Glutamatergic neuron (in vitro differentiated cells): ENCODE measurements at regions not wholly inside any gene's neighbourhood (a gene's known extent, or its start where the extent isn't known, plus 50 kb on each side); places are given as distances from the start of the nearest gene placed in this dataset.

Experiments
- DNase-seq: peaks from one replicate; pipeline ENCODE4 v3.0.0; 2022
- H3K27ac Mint-ChIP-seq: one replicate; pipeline ENCODE4 v1.8.0; 2020; ENCODE audit warnings: mild to moderate bottlenecking, mixed read lengths, inconsistent platforms; ENCODE audit not compliant: unreplicated experiment
- H3K27me3 Mint-ChIP-seq: one replicate; pipeline ENCODE4 v1.8.0; 2020; ENCODE audit warnings: mild to moderate bottlenecking, moderate library complexity, mixed read lengths, inconsistent platforms; ENCODE audit not compliant: unreplicated experiment
- H3K36me3 Mint-ChIP-seq: one replicate; pipeline ENCODE4 v1.8.0; 2020; ENCODE audit warnings: mild to moderate bottlenecking, mixed read lengths, inconsistent platforms; ENCODE audit not compliant: unreplicated experiment
- H3K4me1 Mint-ChIP-seq: one replicate; pipeline ENCODE4 v1.8.0; 2020; ENCODE audit warnings: mild to moderate bottlenecking, low read depth, mixed read lengths, inconsistent platforms; ENCODE audit not compliant: unreplicated experiment
- H3K4me3 Mint-ChIP-seq: one replicate; pipeline ENCODE4 v1.8.0; 2020; ENCODE audit warnings: mild to moderate bottlenecking, mixed read lengths, inconsistent platforms; ENCODE audit not compliant: unreplicated experiment
- H3K9me3 Mint-ChIP-seq: one replicate; pipeline ENCODE4 v1.8.0; 2020; ENCODE audit warnings: mild to moderate bottlenecking, moderate library complexity, mixed read lengths, inconsistent platforms; ENCODE audit not compliant: unreplicated experiment
- CTCF ChIP-seq: fragments of 200-600 bp; sonication (generic); IDR thresholded peaks from one replicate; pipeline ENCODE4 v1.5.0; 2021; ENCODE audit not compliant: partially characterized antibody, unreplicated experiment

DNA sequence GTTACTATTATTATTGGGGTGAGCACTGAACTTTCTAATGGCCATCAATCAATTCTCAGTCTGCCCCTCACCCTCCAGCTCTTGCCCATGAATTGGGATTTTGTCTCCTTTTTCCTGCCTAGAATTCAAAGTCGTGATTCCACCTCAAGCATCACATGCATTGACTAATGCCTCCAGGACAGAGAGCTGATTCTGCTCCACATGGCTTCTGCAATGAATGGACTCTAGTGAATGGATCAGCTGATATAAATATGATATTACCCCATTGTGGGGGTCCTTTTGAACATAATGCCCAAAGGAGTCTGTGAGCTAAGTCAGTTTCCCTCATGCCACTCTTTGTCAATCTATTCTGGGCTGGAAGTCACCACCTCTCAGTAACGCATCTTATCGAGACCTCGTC, 126.4 kb downstream of the OPN5 start:
- Mint-ChIP-seq H3K4me3 (no peak overlapping the region), H3K27me3 (no peaks in the 10 kb centered on the region), H3K4me1 (no peaks in the 10 kb centered on the region), H3K36me3 (no peaks in the 10 kb centered on the region), H3K27ac (no peak overlapping the region), H3K9me3 (no peaks in the 10 kb centered on the region)
- no peak for DNase-seq
- no peak for TF ChIP-seq CTCF

GRCh38 chr6:47905717-47906116, 123.9 kb downstream of the OPN5 start:
- DNase-seq = no peak
- Mint-ChIP-seq H3K27ac (no peak overlapping the region), H3K4me1 (no peaks in the 10 kb centered on the region), H3K27me3 (no peaks in the 10 kb centered on the region), H3K4me3 (no peak overlapping the region), H3K9me3 (no peaks in the 10 kb centered on the region), H3K36me3 (no peaks in the 10 kb centered on the region)
- TF ChIP-seq CTCF = no peak

DNA sequence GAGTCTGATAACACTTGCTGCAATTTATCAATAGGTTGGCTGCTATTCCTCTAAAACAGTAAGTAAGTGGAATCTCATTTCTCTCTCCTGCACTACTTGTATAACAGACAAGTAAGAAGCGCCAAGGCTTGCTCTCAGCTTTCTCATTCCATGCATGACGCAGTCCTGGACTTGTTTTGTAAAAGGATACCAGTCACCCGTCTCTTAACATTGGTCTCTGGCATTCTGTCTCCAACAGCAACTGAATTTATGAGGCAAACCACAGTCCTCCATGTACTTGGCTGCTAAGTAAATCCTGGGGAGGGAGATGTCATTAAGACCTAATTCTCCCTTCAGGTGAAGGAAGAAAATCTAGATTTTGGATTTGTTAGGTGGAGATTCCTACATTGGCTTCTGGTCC, 115.4 kb downstream of the OPN5 start:
- TF ChIP-seq CTCF = no peak
- DNase-seq = no peak
- H3K4me1 Mint-ChIP-seq = no peaks in the 10 kb centered on the region
- H3K9me3 Mint-ChIP-seq = no peaks in the 10 kb centered on the region
- no peak overlapping the region for H3K4me3 Mint-ChIP-seq
- no peaks in the 10 kb centered on the region for H3K36me3 Mint-ChIP-seq
- no peak overlapping the region for H3K27ac Mint-ChIP-seq
- no peaks in the 10 kb centered on the region for H3K27me3 Mint-ChIP-seq

DNA sequence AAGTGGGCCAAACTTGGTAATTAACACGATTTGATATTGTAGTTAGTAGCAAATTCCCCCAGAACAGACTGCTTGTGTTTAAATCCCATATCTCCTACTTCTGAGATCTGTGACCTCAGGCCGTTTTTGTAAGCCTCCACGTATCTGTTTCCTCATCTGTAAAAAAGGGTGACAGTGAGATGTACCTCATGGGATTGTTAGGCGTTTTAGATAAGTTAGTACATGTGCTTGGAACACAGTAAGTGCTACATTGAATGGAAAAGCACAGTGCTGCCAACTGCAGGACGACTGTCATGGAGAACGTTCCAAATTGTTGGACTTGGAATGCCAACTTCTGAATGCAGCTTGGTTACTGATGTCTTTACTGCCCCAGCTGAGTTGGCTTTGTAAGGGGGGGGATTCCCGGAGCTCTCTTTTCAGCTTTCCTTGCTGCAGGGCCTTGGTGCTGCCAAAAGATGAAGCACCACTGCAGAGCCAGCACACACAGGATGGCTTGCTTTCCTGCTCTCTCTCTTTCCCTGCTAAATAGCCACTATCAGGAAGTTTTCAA, 108.6 kb downstream of the OPN5 start:
- no peaks in the 10 kb centered on the region for H3K27me3 Mint-ChIP-seq
- no peaks in the 10 kb centered on the region for H3K36me3 Mint-ChIP-seq
- no peak overlapping the region for H3K27ac Mint-ChIP-seq
- H3K4me1 Mint-ChIP-seq = no peaks in the 10 kb centered on the region
- no peak for DNase-seq
- no peak overlapping the region for H3K4me3 Mint-ChIP-seq
- H3K9me3 Mint-ChIP-seq = peaks cover 1% of the 10 kb centered on the region
- no peak for TF ChIP-seq CTCF

DNA sequence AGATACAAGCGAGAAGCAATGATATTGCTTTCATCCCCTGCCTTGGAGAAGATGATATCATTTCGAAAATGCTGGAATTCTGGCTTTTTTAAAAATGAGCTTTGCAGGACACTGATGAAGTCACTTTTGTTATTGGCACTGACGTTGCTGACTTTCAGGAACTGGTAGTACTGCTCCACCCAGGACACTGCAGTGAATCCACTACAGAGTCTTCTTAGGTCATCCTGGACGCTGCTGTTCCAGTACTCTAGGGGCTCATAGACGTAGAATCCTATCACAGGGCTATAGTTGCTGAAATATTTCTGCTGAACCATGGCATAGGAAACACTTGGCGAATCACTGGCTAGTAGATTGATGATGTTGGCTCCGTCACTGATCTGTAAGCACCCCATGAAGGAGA, 97.2 kb downstream of the OPN5 start:
- DNase-seq = no peak
- TF ChIP-seq CTCF = no peak
- no peak overlapping the region for H3K27ac Mint-ChIP-seq
- H3K36me3 Mint-ChIP-seq = no peaks in the 10 kb centered on the region
- H3K27me3 Mint-ChIP-seq = peaks cover 2% of the 10 kb centered on the region
- H3K9me3 Mint-ChIP-seq = no peaks in the 10 kb centered on the region
- no peaks in the 10 kb centered on the region for H3K4me1 Mint-ChIP-seq
- no peak overlapping the region for H3K4me3 Mint-ChIP-seq
